SK-N-DZ (cell line): ENCODE measurements at regions not wholly inside any gene's neighbourhood (a gene's known extent, or its start where the extent isn't known, plus 50 kb on each side); places are given as distances from the start of the nearest gene placed in this dataset.
"Not testable (repeated sequence)": the region's sequence is repeated elsewhere in the genome, so short reads cannot be mapped to it uniquely, and the experiment has no call there.

Experiments
- DNase-seq: peaks from one replicate; pipeline ENCODE4 v3.0.0-alpha.2; 2015; ENCODE audit warnings: low spot score

GRCh38 chr10:22467393-22467792 is 122.1 kb downstream of the SPAG6 start:
- not testable (repeated sequence) for DNase-seq

GRCh38 chr10:22468570-22469320 is 123.4 kb downstream of the SPAG6 start:
- no peak for DNase-seq

- peak; percentile 48 for DNase-seq
These were observed 127.7 kb downstream of the SPAG6 start for GRCh38 chr10:22473044-22473443.

- no peak for DNase-seq
These were observed 128.2 kb downstream of the SPAG6 start for GRCh38 chr10:22473459-22473858.

- DNase-seq: no peak
These were observed 130.6 kb downstream of the SPAG6 start for GRCh38 chr10:22475651-22476600.

- DNase-seq: no peak
These were observed 131.5 kb downstream of the SPAG6 start for GRCh38 chr10:22476601-22477321.

- no peak for DNase-seq
These were observed 132.3 kb downstream of the SPAG6 start for GRCh38 chr10:22477334-22478287.

- DNase-seq: no peak
These were observed 133.4 kb downstream of the SPAG6 start for GRCh38 chr10:22478555-22479334.

- DNase-seq: no peak
These were observed 134.1 kb downstream of the SPAG6 start for GRCh38 chr10:22479419-22479818.

- DNase-seq: no peak
These were observed 135.8 kb downstream of the SPAG6 start for GRCh38 chr10:22481106-22481505.

GRCh38 chr10:22481687-22482539 is 136.6 kb downstream of the SPAG6 start:
- DNase-seq: no peak

GRCh38 chr10:22483132-22483531 is 137.8 kb downstream of the SPAG6 start:
- DNase-seq: no peak
